Sigmoid colon (tissue), 4 donors: ENCODE measurements at regions not wholly inside any gene's neighbourhood (a gene's known extent, or its start where the extent isn't known, plus 50 kb on each side); places are given as distances from the start of the nearest gene placed in this dataset.

ENCODE experiments used
- CTCF ChIP-seq, 4 experiments: fragments of 450-650 bp in 3 of 4; fragments of 200-600 bp in 1 of 4; IDR thresholded peaks; one replicate each; pipeline ENCODE4 v1.5.1; 2016 to 2019; ENCODE audit warnings: antibody characterized with exemption in 4 of 4, mild to moderate bottlenecking in 3 of 4, moderate library complexity in 2 of 4
- EP300 ChIP-seq, 4 donors: sonication (generic); formaldehyde crosslinking; IDR thresholded peaks; one replicate each; pipeline ENCODE4 v1.6.1; 2017; ENCODE audit warnings: antibody characterized with exemption in 4 of 4
- POLR2A ChIP-seq, 2 donors: fragments of 450-650 bp; IDR thresholded peaks; one replicate each; pipeline ENCODE4 v1.6.1; 2016; ENCODE audit warnings: antibody characterized with exemption in 2 of 2, mild to moderate bottlenecking in 2 of 2, moderate library complexity in 2 of 2

GRCh38 chr9:26356491-26356890 is 536.1 kb downstream of the CAAP1 start:
- no peak for TF ChIP-seq CTCF (IDR thresholded peaks at IDR 0.05)
- TF ChIP-seq POLR2A (IDR thresholded peaks at IDR 0.05): no peak
- TF ChIP-seq EP300 (IDR thresholded peaks at IDR 0.05): no peak
